Tibial nerve (tissue), 4 donors: ENCODE measurements at regions not wholly inside any gene's neighbourhood (a gene's known extent, or its start where the extent isn't known, plus 50 kb on each side); places are given as distances from the start of the nearest gene placed in this dataset.
"Not testable (repeated sequence)": the region's sequence is repeated elsewhere in the genome, so short reads cannot be mapped to it uniquely, and the experiment has no call there.

ENCODE experiments used
- DNase-seq, 2 donors: peaks; one replicate each; pipeline ENCODE4 v3.0.0-alpha.2; 2019; ENCODE audit warnings: low spot score in 2 of 2
- H3K27ac ChIP-seq, 4 donors: fragments of 200-600 bp; sonication (generic) in 3 of 4; one replicate each; pipeline ENCODE4 v1.5.1; 2017 to 2019; ENCODE audit warnings: mild to moderate bottlenecking in 1 of 4
- H3K27me3 ChIP-seq, 2 donors: fragments of 200-600 bp; sonication (generic) in 1 of 2; one replicate each; pipeline versions ENCODE4 v1.5.1 to v1.6.0; 2017 to 2019
- H3K36me3 ChIP-seq, 3 donors: fragments of 200-600 bp; sonication (generic); one replicate each; pipeline ENCODE4 v1.5.1; 2018 to 2019
- H3K4me1 ChIP-seq, 4 donors: fragments of 200-600 bp; sonication (generic) in 3 of 4; one replicate each; pipeline ENCODE4 v1.5.1; 2017 to 2019
- H3K4me3 ChIP-seq, 4 donors: fragments of 200-600 bp; sonication (generic) in 3 of 4; one replicate each; pipeline ENCODE4 v1.5.1; 2017 to 2019; ENCODE audit warnings: mild to moderate bottlenecking in 1 of 4, moderate library complexity in 1 of 4
- H3K9me3 ChIP-seq, 4 donors: fragments of 200-600 bp; sonication (generic) in 3 of 4; one replicate each; pipeline ENCODE4 v1.5.1; 2017 to 2019
- CTCF ChIP-seq, 5 experiments: fragments of 200-600 bp in 3 of 5; fragments of 450-650 bp in 2 of 5; sonication (generic) in 3 of 5; IDR thresholded peaks; one replicate each; pipeline ENCODE4 v1.5.1; 2016 to 2019; ENCODE audit warnings: antibody characterized with exemption in 5 of 5, mild to moderate bottlenecking in 3 of 5, moderate library complexity in 2 of 5
- EP300 ChIP-seq, 2 donors: sonication (generic); formaldehyde crosslinking; IDR thresholded peaks; one replicate each; pipeline ENCODE4 v1.6.1; 2017; ENCODE audit warnings: antibody characterized with exemption in 2 of 2, mild to moderate bottlenecking in 1 of 2
- POLR2A ChIP-seq, 2 donors: fragments of 450-650 bp; IDR thresholded peaks; one replicate each; pipeline ENCODE4 v1.6.1; 2017; ENCODE audit warnings: antibody characterized with exemption in 2 of 2, mild to moderate bottlenecking in 2 of 2, moderate library complexity in 2 of 2
- WGBS, 2 donors: methylation state at CpG; one replicate each; pipeline ENCODE4 v1.1.5; 2018; 5-methylcytosine and 5-hydroxymethylcytosine counted together

GRCh38 chr9:82424599-82425120, 436.1 kb downstream of the SPATA31D1 start:
- Histone ChIP-seq H3K36me3 (no peaks in the 10 kb centered on the region), H3K27ac (no peak overlapping the region), H3K4me1 (peaks cover 0 to 5% (median 0%) of the 10 kb centered on the region in 4 donors), H3K27me3 (no peaks in the 10 kb centered on the region), H3K9me3 (no peaks in the 10 kb centered on the region), H3K4me3 (no peak overlapping the region)
- TF ChIP-seq POLR2A (IDR thresholded peaks at IDR 0.05): no peak
- TF ChIP-seq EP300 (IDR thresholded peaks at IDR 0.05): no peak
- TF ChIP-seq CTCF (IDR thresholded peaks at IDR 0.05): no peak
- DNase-seq: no peak

GRCh38 chr9:82431121-82431520, 442.5 kb downstream of the SPATA31D1 start:
- Histone ChIP-seq H3K27me3 (no peaks in the 10 kb centered on the region), H3K4me3 (no peak overlapping the region), H3K36me3 (no peaks in the 10 kb centered on the region), H3K9me3 (peaks cover 0 to 40% (median 4%) of the 10 kb centered on the region in 4 donors), H3K4me1 (no peaks in the 10 kb centered on the region), H3K27ac (no peak overlapping the region)
- no peak for DNase-seq
- WGBS, 2 donors: 88 to 94% methylated on average over 8 to 18 of the region's 18 CpGs
- TF ChIP-seq CTCF (IDR thresholded peaks at IDR 0.05) (no peak), POLR2A (IDR thresholded peaks at IDR 0.05) (no peak), EP300 (IDR thresholded peaks at IDR 0.05) (no peak)

GRCh38 chr9:82433290-82433931, 444.8 kb downstream of the SPATA31D1 start:
- 92 to 93% methylated on average over 2 to 13 of the region's 15 CpGs for WGBS, 2 donors
- not testable (repeated sequence) for H3K4me3 ChIP-seq, H3K27me3 ChIP-seq, H3K27ac ChIP-seq, H3K36me3 ChIP-seq, DNase-seq, H3K4me1 ChIP-seq
- H3K9me3 ChIP-seq: peaks cover 0 to 49% (median 4%) of the 10 kb centered on the region in 4 donors

GRCh38 chr9:82436475-82436874, 447.9 kb downstream of the SPATA31D1 start:
- no peak for DNase-seq
- Histone ChIP-seq H3K36me3 (no peaks in the 10 kb centered on the region), H3K27ac (no peak overlapping the region), H3K9me3 (peaks cover 0 to 67% (median 4%) of the 10 kb centered on the region in 4 donors), H3K27me3 (no peaks in the 10 kb centered on the region), H3K4me1 (no peaks in the 10 kb centered on the region), H3K4me3 (no peak overlapping the region)
- WGBS, 2 donors: 95 to 100% methylated on average over 2 of the region's 2 CpGs
- TF ChIP-seq EP300 (IDR thresholded peaks at IDR 0.05) (no peak), POLR2A (IDR thresholded peaks at IDR 0.05) (no peak), CTCF (IDR thresholded peaks at IDR 0.05) (no peak)

- H3K9me3 ChIP-seq: peaks cover 0 to 67% (median 4%) of the 10 kb centered on the region in 4 donors
- not testable (repeated sequence) for DNase-seq, H3K36me3 ChIP-seq, H3K4me1 ChIP-seq, H3K27ac ChIP-seq, H3K27me3 ChIP-seq, H3K4me3 ChIP-seq
- 92 to 96% methylated on average over 3 of the region's 3 CpGs for WGBS, 2 donors
Measured at GRCh38 chr9:82437183-82437582, 448.6 kb downstream of the SPATA31D1 start.

- Histone ChIP-seq H3K27ac (no peak overlapping the region), H3K9me3 (peaks cover 0 to 61% (median 4%) of the 10 kb centered on the region in 4 donors), H3K27me3 (no peaks in the 10 kb centered on the region), H3K36me3 (no peaks in the 10 kb centered on the region), H3K4me3 (no peak overlapping the region), H3K4me1 (no peaks in the 10 kb centered on the region)
- DNase-seq: no peak
- no peak for TF ChIP-seq CTCF (IDR thresholded peaks at IDR 0.05)
- no peak for TF ChIP-seq POLR2A (IDR thresholded peaks at IDR 0.05)
- no peak for TF ChIP-seq EP300 (IDR thresholded peaks at IDR 0.05)
Measured at GRCh38 chr9:82438581-82438980, 450.0 kb downstream of the SPATA31D1 start.
